WI38 (cell line): ENCODE measurements at regions not wholly inside any gene's neighbourhood (a gene's known extent, or its start where the extent isn't known, plus 50 kb on each side); places are given as distances from the start of the nearest gene placed in this dataset.

Source experiments
- H3K4me3 ChIP-seq: 2 replicates; pipeline ENCODE4 v1.5.1; 2011; ENCODE audit warnings: low read depth, mild to moderate bottlenecking, control low read depth, low read length
- CTCF ChIP-seq: IDR thresholded peaks from 2 replicates; pipeline ENCODE4 v1.5.1; 2012; ENCODE audit warnings: low read depth, mild to moderate bottlenecking, control low read depth, low read length

GRCh38 chr16:49018259-49018931 lies 263.2 kb downstream of the CBLN1 start:
- H3K4me3 ChIP-seq = no peak overlapping the region
- TF ChIP-seq CTCF = no peak

- H3K4me3 ChIP-seq = no peak overlapping the region
- TF ChIP-seq CTCF = no peak
These were observed 264.1 kb downstream of the CBLN1 start for GRCh38 chr16:49017501-49017900.

GRCh38 chr16:49016461-49016860 lies 265.2 kb downstream of the CBLN1 start:
- H3K4me3 ChIP-seq = no peak overlapping the region
- no peak for TF ChIP-seq CTCF

- no peak for TF ChIP-seq CTCF
- no peak overlapping the region for H3K4me3 ChIP-seq
These were observed 266.4 kb downstream of the CBLN1 start for GRCh38 chr16:49015225-49015592.

- TF ChIP-seq CTCF = no peak
These were observed 267.1 kb downstream of the CBLN1 start for GRCh38 chr16:49014277-49015224.

GRCh38 chr16:49013727-49014080 lies 267.9 kb downstream of the CBLN1 start:
- no peak for TF ChIP-seq CTCF
- H3K4me3 ChIP-seq = no peak overlapping the region

More at GRCh38 chr16:49014277-49015224, 267.1 kb downstream of the CBLN1 start:
- H3K4me3 ChIP-seq = no peak overlapping the region
